SK-N-SH (cell line): ENCODE measurements at regions not wholly inside any gene's neighbourhood (a gene's known extent, or its start where the extent isn't known, plus 50 kb on each side); places are given as distances from the start of the nearest gene placed in this dataset.
"Not testable (repeated sequence)": the region's sequence is repeated elsewhere in the genome, so short reads cannot be mapped to it uniquely, and the experiment has no call there.

ENCODE experiments used
- EZH2phosphoT487 ChIP-seq: fragments of 200-600 bp; sonication (generic); IDR thresholded peaks from 2 replicates; pipeline ENCODE4 v1.6.1; 2017; ENCODE audit warnings: low read depth, mixed run types, mild to moderate bottlenecking, antibody characterized with exemption, moderate library complexity, borderline replicate concordance
- MXI1 ChIP-seq: IDR thresholded peaks from 2 replicates; pipeline ENCODE4 v1.6.1; 2012; ENCODE audit warnings: mild to moderate bottlenecking, low read depth, low read length, improper control_type of control experiment
- POLR2AphosphoS5 ChIP-seq: IDR thresholded peaks from 2 replicates; pipeline ENCODE4 v1.6.1; 2012; ENCODE audit warnings: low read depth, low read length
- SMC3 ChIP-seq: IDR thresholded peaks from 2 replicates; pipeline ENCODE4 v1.6.1; 2012; ENCODE audit warnings: low read depth, low read length, improper control_type of control experiment
- TAF1 ChIP-seq: IDR thresholded peaks from 2 replicates; pipeline ENCODE4 v1.6.1; 2012; ENCODE audit warnings: low read depth, mild to moderate bottlenecking, low read length, moderate library complexity, borderline replicate concordance
- TEAD4 ChIP-seq: IDR thresholded peaks from 2 replicates; pipeline ENCODE4 v1.4.0; 2012; ENCODE audit warnings: mild to moderate bottlenecking, borderline replicate concordance; ENCODE audit not compliant: insufficient read depth
- YY1 ChIP-seq: IDR thresholded peaks from 2 replicates; pipeline ENCODE4 v1.4.0; 2012; ENCODE audit warnings: low read depth, mild to moderate bottlenecking
- TF ChIP-seq, protein P1 (sequence below): IDR thresholded peaks from 2 replicates; pipeline ENCODE4; 2012
- TF ChIP-seq, protein P2 (sequence below): fragments of 150-350 bp; IDR thresholded peaks from 2 replicates; pipeline ENCODE4 v1.6.1; 2017; ENCODE audit warnings: antibody characterized with exemption, low read length, low read depth, borderline replicate concordance
- TF ChIP-seq, protein P3 (sequence below): fragments of 200-600 bp; sonication (generic); IDR thresholded peaks from 2 replicates; pipeline ENCODE4 v1.6.1; 2017; ENCODE audit warnings: antibody characterized with exemption, mild to moderate bottlenecking, moderate library complexity
- TF ChIP-seq, protein P4 (sequence below): IDR thresholded peaks from 2 replicates; pipeline ENCODE4 v1.6.1; 2012; ENCODE audit warnings: mild to moderate bottlenecking, low read depth, low read length, moderate library complexity

DNA sequence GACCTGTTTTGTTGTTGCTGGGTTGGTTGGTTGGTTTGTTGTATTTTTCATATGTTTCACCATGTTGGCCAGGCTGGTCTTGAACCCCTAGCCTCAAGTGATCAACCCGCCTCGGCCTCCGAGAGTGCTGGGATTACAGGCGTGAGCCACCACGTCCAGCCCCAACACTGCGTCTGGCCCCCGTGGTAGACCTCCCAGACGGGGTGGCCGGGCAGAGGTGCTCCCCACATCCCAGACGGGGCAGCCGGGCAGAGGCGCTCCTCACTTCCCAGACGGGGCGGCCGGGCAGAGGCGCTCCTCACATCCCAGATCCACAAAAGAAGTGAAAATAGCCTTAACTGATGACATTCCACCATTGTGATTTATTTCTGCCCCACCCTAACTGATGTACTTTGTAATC lies 76.2 kb upstream of the PABPC3 start:
- TF ChIP-seq YY1, TAF1, MXI1, SMC3, EZH2phosphoT487, TEAD4, POLR2AphosphoS5: not testable (repeated sequence)
- TF ChIP-seq, protein P1, sequence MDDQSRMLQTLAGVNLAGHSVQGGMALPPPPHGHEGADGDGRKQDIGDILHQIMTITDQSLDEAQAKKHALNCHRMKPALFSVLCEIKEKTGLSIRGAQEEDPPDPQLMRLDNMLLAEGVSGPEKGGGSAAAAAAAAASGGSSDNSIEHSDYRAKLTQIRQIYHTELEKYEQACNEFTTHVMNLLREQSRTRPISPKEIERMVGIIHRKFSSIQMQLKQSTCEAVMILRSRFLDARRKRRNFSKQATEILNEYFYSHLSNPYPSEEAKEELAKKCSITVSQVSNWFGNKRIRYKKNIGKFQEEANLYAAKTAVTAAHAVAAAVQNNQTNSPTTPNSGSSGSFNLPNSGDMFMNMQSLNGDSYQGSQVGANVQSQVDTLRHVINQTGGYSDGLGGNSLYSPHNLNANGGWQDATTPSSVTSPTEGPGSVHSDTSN, result not testable (repeated sequence)
- TF ChIP-seq, protein P2, sequence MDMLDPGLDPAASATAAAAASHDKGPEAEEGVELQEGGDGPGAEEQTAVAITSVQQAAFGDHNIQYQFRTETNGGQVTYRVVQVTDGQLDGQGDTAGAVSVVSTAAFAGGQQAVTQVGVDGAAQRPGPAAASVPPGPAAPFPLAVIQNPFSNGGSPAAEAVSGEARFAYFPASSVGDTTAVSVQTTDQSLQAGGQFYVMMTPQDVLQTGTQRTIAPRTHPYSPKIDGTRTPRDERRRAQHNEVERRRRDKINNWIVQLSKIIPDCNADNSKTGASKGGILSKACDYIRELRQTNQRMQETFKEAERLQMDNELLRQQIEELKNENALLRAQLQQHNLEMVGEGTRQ, result not testable (repeated sequence)
- TF ChIP-seq, protein P3, sequence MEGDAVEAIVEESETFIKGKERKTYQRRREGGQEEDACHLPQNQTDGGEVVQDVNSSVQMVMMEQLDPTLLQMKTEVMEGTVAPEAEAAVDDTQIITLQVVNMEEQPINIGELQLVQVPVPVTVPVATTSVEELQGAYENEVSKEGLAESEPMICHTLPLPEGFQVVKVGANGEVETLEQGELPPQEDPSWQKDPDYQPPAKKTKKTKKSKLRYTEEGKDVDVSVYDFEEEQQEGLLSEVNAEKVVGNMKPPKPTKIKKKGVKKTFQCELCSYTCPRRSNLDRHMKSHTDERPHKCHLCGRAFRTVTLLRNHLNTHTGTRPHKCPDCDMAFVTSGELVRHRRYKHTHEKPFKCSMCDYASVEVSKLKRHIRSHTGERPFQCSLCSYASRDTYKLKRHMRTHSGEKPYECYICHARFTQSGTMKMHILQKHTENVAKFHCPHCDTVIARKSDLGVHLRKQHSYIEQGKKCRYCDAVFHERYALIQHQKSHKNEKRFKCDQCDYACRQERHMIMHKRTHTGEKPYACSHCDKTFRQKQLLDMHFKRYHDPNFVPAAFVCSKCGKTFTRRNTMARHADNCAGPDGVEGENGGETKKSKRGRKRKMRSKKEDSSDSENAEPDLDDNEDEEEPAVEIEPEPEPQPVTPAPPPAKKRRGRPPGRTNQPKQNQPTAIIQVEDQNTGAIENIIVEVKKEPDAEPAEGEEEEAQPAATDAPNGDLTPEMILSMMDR, result not testable (repeated sequence)
- TF ChIP-seq, protein P4, sequence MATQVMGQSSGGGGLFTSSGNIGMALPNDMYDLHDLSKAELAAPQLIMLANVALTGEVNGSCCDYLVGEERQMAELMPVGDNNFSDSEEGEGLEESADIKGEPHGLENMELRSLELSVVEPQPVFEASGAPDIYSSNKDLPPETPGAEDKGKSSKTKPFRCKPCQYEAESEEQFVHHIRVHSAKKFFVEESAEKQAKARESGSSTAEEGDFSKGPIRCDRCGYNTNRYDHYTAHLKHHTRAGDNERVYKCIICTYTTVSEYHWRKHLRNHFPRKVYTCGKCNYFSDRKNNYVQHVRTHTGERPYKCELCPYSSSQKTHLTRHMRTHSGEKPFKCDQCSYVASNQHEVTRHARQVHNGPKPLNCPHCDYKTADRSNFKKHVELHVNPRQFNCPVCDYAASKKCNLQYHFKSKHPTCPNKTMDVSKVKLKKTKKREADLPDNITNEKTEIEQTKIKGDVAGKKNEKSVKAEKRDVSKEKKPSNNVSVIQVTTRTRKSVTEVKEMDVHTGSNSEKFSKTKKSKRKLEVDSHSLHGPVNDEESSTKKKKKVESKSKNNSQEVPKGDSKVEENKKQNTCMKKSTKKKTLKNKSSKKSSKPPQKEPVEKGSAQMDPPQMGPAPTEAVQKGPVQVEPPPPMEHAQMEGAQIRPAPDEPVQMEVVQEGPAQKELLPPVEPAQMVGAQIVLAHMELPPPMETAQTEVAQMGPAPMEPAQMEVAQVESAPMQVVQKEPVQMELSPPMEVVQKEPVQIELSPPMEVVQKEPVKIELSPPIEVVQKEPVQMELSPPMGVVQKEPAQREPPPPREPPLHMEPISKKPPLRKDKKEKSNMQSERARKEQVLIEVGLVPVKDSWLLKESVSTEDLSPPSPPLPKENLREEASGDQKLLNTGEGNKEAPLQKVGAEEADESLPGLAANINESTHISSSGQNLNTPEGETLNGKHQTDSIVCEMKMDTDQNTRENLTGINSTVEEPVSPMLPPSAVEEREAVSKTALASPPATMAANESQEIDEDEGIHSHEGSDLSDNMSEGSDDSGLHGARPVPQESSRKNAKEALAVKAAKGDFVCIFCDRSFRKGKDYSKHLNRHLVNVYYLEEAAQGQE, result not testable (repeated sequence)
